Ovary (tissue), 7 donors: ENCODE measurements at regions not wholly inside any gene's neighbourhood (a gene's known extent, or its start where the extent isn't known, plus 50 kb on each side); places are given as distances from the start of the nearest gene placed in this dataset.

Experiments
- DNase-seq, 5 donors: peaks; one replicate each; pipeline ENCODE4 v3.0.0-alpha.2; 2019 to 2020
- H3K27ac ChIP-seq, 2 donors: fragments of 200-600 bp; one replicate each; pipeline versions ENCODE4 v1.5.1 to v1.8.0; 2019 to 2022
- H3K27me3 ChIP-seq: fragments of 200-600 bp; one replicate; pipeline ENCODE4 v1.8.0; 2022
- H3K36me3 ChIP-seq: fragments of 200-600 bp; sonication (generic); one replicate; pipeline ENCODE4 v1.5.1; 2019
- H3K4me1 ChIP-seq: one replicate; pipeline ENCODE4 v1.8.1; 2013; ENCODE audit warnings: mild to moderate bottlenecking, moderate library complexity; ENCODE audit not compliant: insufficient read depth
- H3K4me3 ChIP-seq: fragments of 200-600 bp; sonication (generic); one replicate; pipeline ENCODE4 v1.5.1; 2017
- H3K9me3 ChIP-seq, 2 donors: fragments of 200-600 bp in 1 of 2; sonication (generic) in 1 of 2; one replicate each; pipeline versions ENCODE4 v1.5.1 to v1.8.1; 2013 to 2019; ENCODE audit warnings: mild to moderate bottlenecking in 1 of 2, moderate library complexity in 1 of 2
- CTCF ChIP-seq, 3 donors: fragments of 450-650 bp in 2 of 3; fragments of 200-600 bp in 1 of 3; IDR thresholded peaks; one replicate each; pipeline versions ENCODE4 v1.5.1 to v1.8.0; 2016 to 2022; ENCODE audit warnings: antibody characterized with exemption in 3 of 3, mild to moderate bottlenecking in 1 of 3
- EP300 ChIP-seq: sonication (generic); formaldehyde crosslinking; IDR thresholded peaks from one replicate; pipeline ENCODE4 v1.6.1; 2017; ENCODE audit warnings: antibody characterized with exemption
- POLR2A ChIP-seq: fragments of 450-650 bp; IDR thresholded peaks from one replicate; pipeline ENCODE4 v1.6.1; 2017; ENCODE audit warnings: antibody characterized with exemption, mild to moderate bottlenecking, moderate library complexity
- WGBS, 3 donors: extraction: QIAGEN DNeasy Blood & Tissue Kit in 1 of 3; methylation state at CpG; one replicate each; pipeline versions ENCODE4 v1.1.5 to v1.1.7; 2013 to 2017; 5-methylcytosine and 5-hydroxymethylcytosine counted together
- intact Hi-C, 4 donors: fragments of 100-400 bp; cut with DNase I; formaldehyde crosslinking; loops; one replicate each; pipeline versions ENCODE4 v1.11.0 to v1.15.1; 2022 to 2023
- donor health status: DM: no; HTN: no; CAD: no; lungs with moderate emphysema.
- donor health status: DM: no; HTN: no; CAD: no.
- donor health status: Bipolar disorder and iron deficiency.
- donor health status: DM: no; HTN: no; CAD: no.
- donor health status: DM: yes; HTN: yes; CAD: no.

- peaks cover 2% of the 10 kb centered on the region for H3K27me3 ChIP-seq
- no peaks in the 10 kb centered on the region for H3K4me1 ChIP-seq
- no peak overlapping the region for H3K27ac ChIP-seq
- H3K36me3 ChIP-seq, result no peaks in the 10 kb centered on the region
- no peak for TF ChIP-seq POLR2A
- no peak for TF ChIP-seq CTCF (IDR thresholded peaks at IDR 0.05)
- no peak for TF ChIP-seq EP300
- intact Hi-C loops, result no loop called here
- H3K4me3 ChIP-seq, result no peak overlapping the region
- WGBS, 3 donors, result 66 to 74% (median 68%) methylated on average over 2 of the region's 2 CpGs
- no peaks in the 10 kb centered on the region for H3K9me3 ChIP-seq
- no peak for DNase-seq
Measured at GRCh38 chr10:36380538-36380937, 738.4 kb upstream of the FZD8 start.

DNA sequence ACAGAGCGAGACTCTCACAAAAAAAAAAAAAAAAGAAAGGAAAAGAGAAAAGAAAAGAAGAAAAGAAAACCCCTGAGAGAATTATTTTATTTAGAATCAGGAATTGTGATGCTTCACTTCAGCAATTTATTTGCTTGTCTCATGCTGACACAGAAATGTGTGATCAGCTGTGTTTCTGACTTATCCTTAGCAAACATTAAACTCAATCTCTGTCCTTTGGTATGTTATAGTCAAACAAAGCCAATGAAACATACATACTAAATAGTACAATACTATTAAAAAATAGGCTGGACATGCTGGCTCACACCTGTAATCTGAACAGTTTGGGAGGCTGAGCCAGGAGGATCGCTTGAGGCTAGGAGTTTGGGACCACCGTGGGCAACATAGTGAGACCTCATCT is 733.0 kb upstream of the FZD8 start:
- DNase-seq, result no peak
- TF ChIP-seq EP300, result no peak
- no peak for TF ChIP-seq CTCF (IDR thresholded peaks at IDR 0.05)
- TF ChIP-seq POLR2A, result no peak
- Histone ChIP-seq H3K4me1 (no peaks in the 10 kb centered on the region), H3K9me3 (no peaks in the 10 kb centered on the region), H3K4me3 (no peak overlapping the region), H3K27ac (no peak overlapping the region), H3K27me3 (no peaks in the 10 kb centered on the region), H3K36me3 (no peaks in the 10 kb centered on the region)
- intact Hi-C loops, result no loop called here
- WGBS, 3 donors, result 90 to 91% (median 91%) methylated on average over 3 of the region's 3 CpGs

DNA sequence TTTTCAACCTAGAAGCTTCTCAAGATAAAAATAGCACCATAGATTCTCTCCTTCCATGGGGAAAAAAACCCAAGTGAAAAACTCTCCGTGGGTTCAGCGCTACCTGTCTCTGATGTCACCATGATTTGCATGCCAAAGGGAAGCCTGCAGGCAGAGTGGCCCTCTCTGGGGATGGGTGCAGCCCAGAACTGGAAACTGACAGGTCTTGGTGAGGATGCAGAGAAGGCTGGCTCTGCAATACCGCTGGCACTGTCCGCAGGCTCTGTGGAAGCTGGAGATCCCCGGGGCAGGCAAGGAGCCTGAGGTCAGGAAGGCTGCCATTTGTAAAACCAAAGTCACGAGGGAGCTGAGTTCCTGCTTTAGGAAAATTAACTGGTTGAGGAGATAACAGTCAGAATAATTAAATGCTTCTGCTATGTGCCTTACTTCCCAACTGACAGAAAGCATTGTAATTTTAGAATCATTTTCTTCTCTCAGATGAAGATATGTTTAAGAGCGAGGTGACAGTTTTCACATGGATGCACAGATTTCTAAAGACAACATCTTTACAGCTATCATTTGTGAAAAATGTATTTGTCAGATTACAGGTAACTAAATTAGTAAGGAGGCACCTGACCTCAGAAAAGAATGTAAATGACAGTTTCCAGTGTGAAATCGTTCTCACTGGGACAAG is 731.5 kb upstream of the FZD8 start:
- no peaks in the 10 kb centered on the region for H3K4me1 ChIP-seq
- no peaks in the 10 kb centered on the region for H3K27me3 ChIP-seq
- 55 to 65% (median 58%) methylated on average over 8 of the region's 8 CpGs for WGBS, 3 donors
- intact Hi-C loops, result no loop called here
- no peak for TF ChIP-seq CTCF (IDR thresholded peaks at IDR 0.05)
- no peak for TF ChIP-seq POLR2A
- no peak for TF ChIP-seq EP300
- no peaks in the 10 kb centered on the region for H3K9me3 ChIP-seq
- DNase-seq, result no peak
- H3K36me3 ChIP-seq, result no peaks in the 10 kb centered on the region
- H3K4me3 ChIP-seq, result no peak overlapping the region
- H3K27ac ChIP-seq, result no peak overlapping the region

DNA sequence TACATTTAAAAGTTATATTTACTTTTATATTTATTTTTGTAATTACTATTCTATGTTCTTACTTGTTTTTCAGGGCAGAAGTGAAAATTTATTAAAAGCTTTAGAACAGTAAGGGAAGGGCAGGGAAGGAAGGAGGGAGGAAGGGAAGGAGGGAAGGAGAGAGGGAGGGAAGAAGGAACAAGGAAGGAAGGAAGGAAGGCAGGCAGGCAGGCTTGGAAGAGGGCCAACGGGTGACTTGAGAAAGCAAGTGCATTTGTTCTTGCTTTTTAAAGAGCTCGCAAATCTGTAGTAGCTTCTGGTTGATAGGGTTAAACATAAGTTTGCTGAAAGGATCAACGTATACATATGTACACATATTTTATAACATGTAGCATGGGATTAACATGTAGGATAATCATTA is 725.3 kb upstream of the FZD8 start:
- no peak for TF ChIP-seq CTCF (IDR thresholded peaks at IDR 0.05)
- TF ChIP-seq EP300, result no peak
- TF ChIP-seq POLR2A, result no peak

More for the DNA sequence above, 725.3 kb upstream of the FZD8 start:
- 63 to 70% (median 69%) methylated on average over 3 of the region's 3 CpGs for WGBS, 3 donors
- Histone ChIP-seq H3K4me3 (no peak overlapping the region), H3K36me3 (no peaks in the 10 kb centered on the region), H3K4me1 (no peaks in the 10 kb centered on the region), H3K27me3 (no peaks in the 10 kb centered on the region), H3K9me3 (no peaks in the 10 kb centered on the region), H3K27ac (no peak overlapping the region)
- intact Hi-C loops, result no loop called here
- DNase-seq, result no peak
